Type B pancreatic cell (in vitro differentiated cells): ENCODE measurements at regions not wholly inside any gene's neighbourhood (a gene's known extent, or its start where the extent isn't known, plus 50 kb on each side); places are given as distances from the start of the nearest gene placed in this dataset.

Experiments used
- DNase-seq: peaks from one replicate; pipeline ENCODE4 v3.0.0; 2021; ENCODE audit warnings: mixed read lengths; ENCODE audit not compliant: unreplicated experiment; ENCODE audit errors: extremely low spot score
- H3K27ac Mint-ChIP-seq: 2 replicates; pipeline ENCODE4 v1.8.0; 2021; ENCODE audit warnings: mild to moderate bottlenecking, mixed read lengths
- H3K27me3 Mint-ChIP-seq: 2 replicates; pipeline ENCODE4 v1.8.0; 2021; ENCODE audit warnings: mixed read lengths
- H3K36me3 Mint-ChIP-seq: 2 replicates; pipeline ENCODE4 v1.8.0; 2021; ENCODE audit warnings: mixed read lengths
- H3K4me1 Mint-ChIP-seq: one replicate; pipeline ENCODE4 v1.8.0; 2021; ENCODE audit warnings: mixed read lengths; ENCODE audit not compliant: unreplicated experiment
- H3K4me3 Mint-ChIP-seq: 2 replicates; pipeline ENCODE4 v1.8.0; 2021; ENCODE audit warnings: mild to moderate bottlenecking, mixed read lengths
- H3K9me3 Mint-ChIP-seq: 2 replicates; pipeline ENCODE4 v1.8.0; 2021; ENCODE audit warnings: mixed read lengths
- TF ChIP-seq, protein P1 (sequence below): fragments of 200-600 bp; sonication (generic); conservative IDR thresholded peaks from 2 replicates; pipeline ENCODE4 v1.5.0; 2021; ENCODE audit warnings: antibody characterized with exemption, mild to moderate bottlenecking

DNA sequence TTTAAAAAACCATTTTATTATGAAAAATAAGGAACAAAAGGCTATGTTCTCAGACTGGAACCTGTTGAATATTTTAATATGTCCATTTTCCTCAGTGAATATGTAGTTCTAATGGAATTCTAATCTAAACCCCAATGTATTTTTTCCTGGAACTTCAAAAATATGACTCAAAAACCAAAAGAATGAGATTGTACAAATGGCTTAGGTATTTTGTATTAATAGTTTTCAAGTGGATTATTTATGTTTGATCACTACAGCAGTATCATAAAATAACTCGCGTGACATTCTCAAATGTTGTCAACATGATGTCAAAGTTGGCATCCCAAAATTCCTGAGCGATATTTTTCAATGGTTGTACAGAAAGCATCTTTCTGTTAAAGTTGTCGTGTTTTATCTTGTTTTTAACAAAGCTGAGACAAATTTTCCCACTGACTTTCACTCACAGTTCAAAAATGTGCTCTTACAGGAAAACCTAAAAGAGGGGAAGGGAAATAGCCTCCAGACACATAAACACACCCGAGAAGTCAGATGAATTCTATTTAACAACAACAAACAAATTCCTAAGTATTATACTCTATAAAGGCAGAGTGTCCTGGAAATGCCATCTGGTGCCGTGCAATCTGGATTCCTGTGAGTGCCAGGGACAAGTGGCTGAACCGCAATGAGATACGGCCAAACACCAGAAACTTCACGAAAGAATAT, 68.1 kb upstream of the TAS2R1 start:
- Mint-ChIP-seq H3K27ac (no peak overlapping the region), H3K27me3 (peaks cover 2% of the 10 kb centered on the region), H3K4me3 (no peak overlapping the region), H3K4me1 (peaks cover 23% of the 10 kb centered on the region), H3K36me3 (no peaks in the 10 kb centered on the region), H3K9me3 (peaks cover 8% of the 10 kb centered on the region)
- no peak for DNase-seq
- TF ChIP-seq, protein P1, sequence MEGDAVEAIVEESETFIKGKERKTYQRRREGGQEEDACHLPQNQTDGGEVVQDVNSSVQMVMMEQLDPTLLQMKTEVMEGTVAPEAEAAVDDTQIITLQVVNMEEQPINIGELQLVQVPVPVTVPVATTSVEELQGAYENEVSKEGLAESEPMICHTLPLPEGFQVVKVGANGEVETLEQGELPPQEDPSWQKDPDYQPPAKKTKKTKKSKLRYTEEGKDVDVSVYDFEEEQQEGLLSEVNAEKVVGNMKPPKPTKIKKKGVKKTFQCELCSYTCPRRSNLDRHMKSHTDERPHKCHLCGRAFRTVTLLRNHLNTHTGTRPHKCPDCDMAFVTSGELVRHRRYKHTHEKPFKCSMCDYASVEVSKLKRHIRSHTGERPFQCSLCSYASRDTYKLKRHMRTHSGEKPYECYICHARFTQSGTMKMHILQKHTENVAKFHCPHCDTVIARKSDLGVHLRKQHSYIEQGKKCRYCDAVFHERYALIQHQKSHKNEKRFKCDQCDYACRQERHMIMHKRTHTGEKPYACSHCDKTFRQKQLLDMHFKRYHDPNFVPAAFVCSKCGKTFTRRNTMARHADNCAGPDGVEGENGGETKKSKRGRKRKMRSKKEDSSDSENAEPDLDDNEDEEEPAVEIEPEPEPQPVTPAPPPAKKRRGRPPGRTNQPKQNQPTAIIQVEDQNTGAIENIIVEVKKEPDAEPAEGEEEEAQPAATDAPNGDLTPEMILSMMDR = no peak

- TF ChIP-seq, protein P1 = no peak
- Mint-ChIP-seq H3K4me3 (no peak overlapping the region), H3K27me3 (no peaks in the 10 kb centered on the region), H3K27ac (no peak overlapping the region), H3K4me1 (peaks cover 14% of the 10 kb centered on the region), H3K36me3 (no peaks in the 10 kb centered on the region), H3K9me3 (peaks cover 5% of the 10 kb centered on the region)
- DNase-seq = no peak
Measured at GRCh38 chr5:9692576-9692975, 62.4 kb upstream of the TAS2R1 start.

DNA sequence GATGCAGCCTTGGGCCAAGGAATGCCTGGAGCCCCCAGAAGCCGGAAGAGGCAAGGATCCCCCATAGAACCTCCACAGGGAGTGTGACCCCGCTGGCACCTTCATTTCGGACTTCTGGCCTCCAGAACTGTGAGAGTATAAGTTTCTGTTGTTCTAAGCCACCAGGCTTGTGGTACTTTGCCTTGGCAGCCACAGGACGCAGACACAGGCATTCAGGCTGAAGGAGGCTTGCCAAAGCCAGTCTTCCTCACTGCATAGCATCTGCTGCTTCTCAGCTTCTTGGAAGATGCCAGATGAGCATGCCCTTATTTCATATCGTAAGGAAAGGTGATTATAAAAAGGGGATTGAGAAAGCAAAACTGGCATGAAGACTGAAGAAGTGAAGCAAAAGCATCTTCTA, 61.1 kb upstream of the TAS2R1 start:
- no peaks in the 10 kb centered on the region for H3K27me3 Mint-ChIP-seq
- H3K4me1 Mint-ChIP-seq = peaks cover 17% of the 10 kb centered on the region
- peaks cover 8% of the 10 kb centered on the region for H3K9me3 Mint-ChIP-seq
- TF ChIP-seq, protein P1 = no peak
- H3K36me3 Mint-ChIP-seq = no peaks in the 10 kb centered on the region
- no peak overlapping the region for H3K4me3 Mint-ChIP-seq
- no peak overlapping the region for H3K27ac Mint-ChIP-seq
- no peak for DNase-seq

DNA sequence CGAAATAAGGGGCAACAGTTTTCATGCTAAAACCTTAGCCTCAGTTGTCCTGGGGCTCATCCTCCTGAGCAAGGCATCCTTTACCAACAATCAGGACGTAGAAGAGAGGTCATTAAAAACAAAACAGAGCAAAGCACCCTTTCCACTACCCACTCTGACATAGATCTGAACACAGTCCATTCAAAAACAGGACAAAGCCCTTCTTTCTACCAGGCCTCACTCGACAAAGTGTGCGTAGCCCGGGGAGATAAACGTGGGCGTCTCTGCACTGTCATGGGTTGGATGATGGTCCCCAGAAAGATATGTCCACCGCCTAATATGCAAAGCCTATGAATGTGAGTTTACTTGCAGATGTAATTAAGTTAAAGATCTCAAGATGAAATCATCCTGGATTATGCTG, 60.6 kb upstream of the TAS2R1 start:
- TF ChIP-seq, protein P1 = no peak
- Mint-ChIP-seq H3K4me3 (no peak overlapping the region), H3K4me1 (peaks cover 17% of the 10 kb centered on the region), H3K36me3 (no peaks in the 10 kb centered on the region), H3K27ac (no peak overlapping the region), H3K27me3 (no peaks in the 10 kb centered on the region), H3K9me3 (peaks cover 8% of the 10 kb centered on the region)
- no peak for DNase-seq

DNA sequence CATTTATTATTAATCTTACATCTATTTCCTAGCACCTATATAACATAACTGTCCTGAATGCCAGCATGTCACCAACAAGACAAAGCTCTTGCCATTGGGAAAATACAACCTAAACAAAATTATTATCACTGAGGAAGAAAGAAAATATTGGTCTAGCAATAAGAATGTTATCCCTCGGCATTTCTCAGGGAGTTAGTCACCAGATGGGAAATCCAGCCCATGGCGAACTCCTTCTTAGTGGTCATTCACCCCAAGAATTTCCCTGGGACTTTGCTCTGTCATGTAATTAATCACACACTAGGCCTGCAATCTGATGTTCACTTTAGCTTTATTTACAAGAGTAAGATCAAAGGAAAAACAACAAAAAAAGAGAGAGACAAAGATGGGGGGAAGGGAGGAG, 56.1 kb upstream of the TAS2R1 start:
- no peak overlapping the region for H3K27ac Mint-ChIP-seq
- no peak for DNase-seq
- no peaks in the 10 kb centered on the region for H3K27me3 Mint-ChIP-seq

More for the DNA sequence above, 56.1 kb upstream of the TAS2R1 start:
- Mint-ChIP-seq H3K9me3 (peaks cover 4% of the 10 kb centered on the region), H3K4me1 (peaks cover 5% of the 10 kb centered on the region), H3K4me3 (no peak overlapping the region), H3K36me3 (no peaks in the 10 kb centered on the region)
- TF ChIP-seq, protein P1 = no peak
